Stimulated activated CD4-positive, alpha-beta T cell treated with anti-CD3 and anti-CD28 coated beads, Interleukin-12 subunit alpha, Interleukin-12 subunit beta, amount 100 ng/mL, for 24 hours (primary cell): ENCODE measurements at regions not wholly inside any gene's neighbourhood (a gene's known extent, or its start where the extent isn't known, plus 50 kb on each side); places are given as distances from the start of the nearest gene placed in this dataset.
"Not testable (repeated sequence)": the region's sequence is repeated elsewhere in the genome, so short reads cannot be mapped to it uniquely, and the experiment has no call there.

ENCODE experiments used
- DNase-seq, 2 experiments: peaks; one replicate each; pipeline ENCODE4 v3.0.0-alpha.2; 2020; ENCODE audit warnings: low read depth in 2 of 2

GRCh38 chr3:75394102-75394501 is 270.0 kb upstream of the FRG2C start:
- DNase-seq, result not testable (repeated sequence)

- not testable (repeated sequence) for DNase-seq
These were observed 269.4 kb upstream of the FRG2C start for GRCh38 chr3:75394562-75395360.

- DNase-seq, result no peak
These were observed 268.4 kb upstream of the FRG2C start for GRCh38 chr3:75395580-75396315.

GRCh38 chr3:75396316-75396802 is 267.8 kb upstream of the FRG2C start:
- no peak for DNase-seq

DNA sequence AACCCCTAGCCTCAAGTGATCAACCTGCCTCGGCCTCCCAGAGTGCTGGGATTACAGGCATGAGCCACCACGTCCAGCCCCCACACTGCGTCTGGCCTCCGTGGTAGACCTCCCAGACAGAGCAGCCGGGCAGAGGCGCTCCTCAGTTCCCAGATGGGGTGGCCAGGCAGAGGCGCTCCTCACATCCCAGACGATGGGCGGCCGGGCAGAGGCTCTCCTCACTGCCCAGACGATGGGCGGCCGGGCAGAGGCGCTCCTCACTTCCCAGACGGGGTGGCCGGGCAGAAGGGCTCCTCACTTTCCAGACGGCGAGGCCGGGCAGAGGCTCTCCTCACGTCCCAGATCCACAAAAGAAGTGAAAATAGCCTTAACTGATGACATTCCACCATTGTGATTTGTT is 266.6 kb upstream of the FRG2C start:
- DNase-seq, result not testable (repeated sequence)

- peak in 1 of 2 experiments; percentile 26 for DNase-seq
These were observed 241.8 kb upstream of the FRG2C start for GRCh38 chr3:75422101-75422945.

DNA sequence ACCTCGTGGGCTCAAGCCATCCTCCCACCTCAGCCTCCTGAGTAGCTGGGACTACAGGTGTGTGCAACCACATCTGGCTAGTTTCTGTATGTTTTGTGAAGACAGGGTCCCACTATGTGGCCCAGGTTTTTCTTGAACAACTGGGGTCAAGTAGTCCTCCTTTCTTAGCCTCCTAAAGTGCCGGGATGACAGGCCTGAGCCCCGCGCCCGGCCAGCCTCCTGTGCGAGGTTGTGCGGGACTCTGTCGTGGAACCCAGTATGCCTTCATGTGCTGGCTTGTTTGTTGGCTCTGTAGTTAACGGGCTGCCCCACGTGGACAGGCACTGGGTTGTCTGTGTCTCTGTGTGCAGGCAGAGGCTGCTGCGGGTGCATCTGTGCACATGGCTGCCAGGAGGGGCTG is 238.7 kb upstream of the FRG2C start:
- DNase-seq, result not testable (repeated sequence)

- not testable (repeated sequence) for DNase-seq
These were observed 236.6 kb upstream of the FRG2C start for GRCh38 chr3:75427486-75427885.

DNA sequence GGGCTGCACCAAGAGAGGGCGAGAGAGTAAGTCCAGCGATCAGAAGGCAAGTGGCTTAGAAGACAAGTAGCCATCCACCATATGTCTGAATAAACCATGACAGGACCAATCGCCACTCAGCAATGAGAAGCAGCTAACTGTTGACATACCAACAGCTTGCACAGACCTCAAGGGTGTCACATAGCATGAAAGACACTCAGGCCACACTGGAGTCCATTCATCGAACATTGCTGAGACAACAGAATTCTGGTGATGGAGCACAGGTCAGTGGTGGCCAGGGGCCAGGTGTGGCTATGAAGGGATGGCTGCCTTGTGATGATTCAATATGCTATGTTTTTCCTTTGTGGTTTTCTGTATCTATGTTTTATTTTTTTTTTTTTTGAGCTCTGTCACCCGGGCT is 236.2 kb upstream of the FRG2C start:
- not testable (repeated sequence) for DNase-seq

DNA sequence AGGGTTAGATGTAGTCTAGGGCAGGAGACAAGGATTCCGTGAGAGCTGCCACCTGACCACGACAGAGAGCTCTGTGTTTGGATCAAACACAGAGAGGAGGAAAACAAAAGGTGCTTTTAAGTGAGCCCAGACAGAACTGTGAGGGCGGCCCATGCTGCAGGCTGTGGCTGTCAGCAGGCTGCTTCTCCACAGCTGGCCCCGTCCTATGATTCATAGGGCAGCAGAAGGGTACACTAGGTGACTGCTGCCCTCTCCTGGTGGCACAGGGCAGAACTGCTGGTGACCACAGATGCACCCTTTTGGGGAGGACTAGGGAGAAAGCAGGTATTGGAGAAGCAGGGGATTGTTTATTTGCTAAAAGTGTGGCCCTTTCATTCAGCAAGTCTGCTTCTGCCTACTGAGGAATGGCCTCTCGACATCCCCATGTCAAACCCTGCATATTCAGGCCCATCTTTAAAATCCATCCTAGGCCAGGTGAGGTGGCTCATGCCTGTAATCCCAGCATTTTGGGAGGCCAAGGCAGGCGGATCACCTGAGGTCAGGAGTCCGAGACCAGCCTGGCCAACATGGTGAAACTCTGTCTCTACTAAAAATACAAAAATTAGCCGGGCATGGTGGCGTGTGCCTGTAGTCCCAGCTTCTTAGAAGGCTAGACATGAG is 234.4 kb upstream of the FRG2C start:
- DNase-seq, result peak; percentile 51 to 57

- DNase-seq, result not testable (repeated sequence)
These were observed 233.7 kb upstream of the FRG2C start for GRCh38 chr3:75430406-75430805.

- DNase-seq, result not testable (repeated sequence)
These were observed 233.0 kb upstream of the FRG2C start for GRCh38 chr3:75431120-75431519.

DNA sequence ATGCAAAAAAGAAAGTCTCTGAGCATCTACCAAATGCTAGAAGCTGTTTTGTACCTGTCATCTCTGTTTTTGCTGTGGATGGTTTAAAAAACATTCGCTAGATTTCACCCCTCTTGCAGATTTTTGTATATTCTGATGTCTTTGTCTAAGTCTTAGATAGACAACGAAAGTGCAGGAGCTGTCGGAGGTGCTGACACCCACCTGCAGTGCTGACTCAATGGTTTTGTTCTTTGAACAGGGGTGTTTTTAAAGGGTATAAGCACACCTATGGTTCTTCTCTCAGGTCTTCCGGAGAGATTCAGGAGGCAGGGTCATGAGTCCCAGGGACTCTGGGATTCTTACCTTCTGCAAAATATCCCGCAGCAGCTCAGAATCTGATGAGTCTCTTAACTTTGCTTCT is 231.7 kb upstream of the FRG2C start:
- DNase-seq, result not testable (repeated sequence)

DNA sequence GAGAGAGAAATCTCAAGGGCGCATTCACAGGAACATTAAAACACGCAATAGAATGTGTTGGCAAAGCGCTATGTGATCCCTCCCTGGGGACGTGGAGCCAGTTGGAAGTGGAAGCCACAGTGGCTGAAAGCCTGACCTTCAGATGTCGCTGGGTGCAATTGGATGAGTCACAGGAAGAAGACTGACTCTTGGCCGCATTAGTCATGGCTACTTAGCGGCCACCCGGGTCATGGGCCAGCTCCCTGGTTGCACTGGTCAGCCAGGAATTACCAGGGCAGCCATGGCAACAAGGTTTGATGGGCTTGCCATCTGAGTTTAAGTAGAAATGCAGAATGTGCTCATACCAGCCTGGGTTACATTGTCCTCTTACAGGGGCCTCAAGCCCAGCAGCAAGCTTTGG is 231.2 kb upstream of the FRG2C start:
- DNase-seq, result not testable (repeated sequence)

GRCh38 chr3:75433295-75433694 is 230.8 kb upstream of the FRG2C start:
- not testable (repeated sequence) for DNase-seq

DNA sequence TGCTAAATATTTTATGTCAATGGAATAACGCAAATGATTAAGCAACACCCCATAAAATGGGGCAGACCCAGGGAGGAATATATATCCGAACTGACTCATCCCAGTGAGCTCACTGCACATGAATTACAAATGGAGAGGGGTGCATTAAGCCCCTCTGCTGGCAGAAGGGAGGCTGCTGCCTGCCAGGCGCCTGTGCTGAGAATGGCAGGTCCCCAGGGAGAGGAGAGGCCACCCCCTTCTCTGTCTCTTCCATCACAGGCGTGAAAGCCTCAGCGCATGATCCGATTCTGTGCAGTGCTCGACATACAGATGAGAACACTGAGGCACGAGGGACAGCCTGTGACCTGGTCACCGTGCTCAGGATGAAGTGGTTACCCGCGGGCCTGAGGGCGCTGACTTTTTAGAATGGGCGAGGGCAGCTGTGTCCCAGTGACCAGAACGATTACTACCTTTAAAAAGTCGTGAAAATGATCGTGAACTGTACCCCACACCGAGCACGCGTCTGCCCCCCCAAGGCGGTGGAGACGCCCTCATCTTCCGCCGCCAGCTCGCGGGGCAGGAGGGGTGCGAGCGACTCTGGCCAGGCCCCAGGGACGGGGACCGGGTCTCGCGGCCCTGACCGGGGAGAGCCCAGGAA is 229.7 kb upstream of the FRG2C start:
- DNase-seq, result peak in 1 of 2 experiments; percentile 7

DNA sequence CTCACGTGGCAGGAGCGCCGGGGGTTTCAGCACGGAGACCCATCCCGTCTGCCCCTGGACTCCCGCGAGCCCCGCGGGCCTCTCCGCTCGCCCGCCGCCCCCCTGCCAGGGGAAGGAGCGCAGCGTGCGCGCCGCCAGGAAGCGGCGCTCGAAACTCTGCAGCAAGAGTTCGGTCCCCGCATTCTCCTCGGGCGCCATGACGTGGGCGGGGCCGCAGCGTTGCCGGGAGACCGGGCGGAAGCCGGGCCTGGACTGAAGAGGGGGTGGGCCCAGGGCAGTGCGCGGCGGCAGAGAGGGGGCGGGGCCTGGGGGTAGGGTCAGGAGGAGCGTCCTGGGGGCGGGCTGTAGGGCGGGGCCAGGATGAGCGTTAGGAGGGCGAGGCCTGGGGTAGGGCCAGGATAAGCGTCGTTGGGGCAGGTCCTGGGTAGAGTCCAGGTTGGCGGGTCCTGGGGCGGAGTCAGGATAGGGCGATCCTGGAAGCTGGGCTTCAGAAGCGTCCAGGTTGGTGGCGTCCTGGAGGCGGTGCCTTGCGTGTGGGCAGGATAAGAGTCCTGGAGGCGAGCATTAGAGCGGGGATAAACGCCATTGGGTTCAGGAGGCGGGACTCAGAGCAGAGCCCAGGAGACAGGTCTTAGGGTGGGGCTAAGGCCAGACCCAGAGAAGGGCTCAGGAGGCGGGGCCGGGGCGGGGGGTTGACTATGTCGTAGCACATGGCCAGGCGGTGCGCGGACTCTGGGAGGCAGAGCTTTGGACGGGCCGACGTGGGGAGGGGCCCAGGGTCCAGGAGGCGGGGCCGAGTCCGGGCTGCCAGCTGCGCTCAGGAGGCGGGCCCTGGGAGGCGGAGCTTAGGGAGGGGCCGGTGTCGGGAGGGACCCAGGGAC is 229.0 kb upstream of the FRG2C start:
- peak; percentile 96 to 97 for DNase-seq

DNA sequence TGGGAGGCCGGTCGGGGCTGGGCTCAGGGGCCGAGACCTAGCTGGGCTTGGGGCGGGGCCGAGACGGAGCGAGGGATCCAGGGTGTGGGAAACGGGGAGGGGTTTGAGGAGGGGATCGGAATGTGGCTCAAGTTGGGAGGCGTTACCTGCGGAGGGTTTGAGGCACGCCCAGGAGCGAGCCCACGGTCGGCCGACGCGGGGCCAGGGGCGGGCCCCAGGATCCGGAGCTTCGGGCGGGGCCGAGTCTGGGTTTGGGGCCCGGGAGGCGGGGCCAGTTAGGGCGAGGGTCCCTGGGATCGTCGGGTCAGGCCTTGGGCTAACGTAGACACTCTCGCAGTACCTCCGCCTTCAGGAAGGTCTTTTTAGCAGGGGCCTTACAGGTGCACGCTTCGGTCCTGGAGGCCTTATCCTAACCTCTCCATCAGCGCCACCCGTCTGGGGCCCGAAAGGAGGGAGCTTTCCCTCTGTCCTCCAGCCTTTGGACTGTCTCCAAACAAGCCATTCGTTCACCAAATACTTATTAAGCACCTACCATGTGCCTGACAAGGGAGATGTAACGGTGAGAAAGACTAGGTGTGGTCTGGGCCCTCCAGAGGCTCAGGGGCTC is 228.2 kb upstream of the FRG2C start:
- not testable (repeated sequence) for DNase-seq

GRCh38 chr3:75440986-75441385 is 223.1 kb upstream of the FRG2C start:
- DNase-seq, result not testable (repeated sequence)
